Natural killer cell (primary cell): ENCODE measurements at regions not wholly inside any gene's neighbourhood (a gene's known extent, or its start where the extent isn't known, plus 50 kb on each side); places are given as distances from the start of the nearest gene placed in this dataset.

Experiments used
- ATAC-seq, 3 donors: fragments of 150-1000 bp in 2 of 3; fragments of 200-7000 bp in 1 of 3; cut with Tn5 transposase; 1 replicate in 1 of 3; 2 replicates in 2 of 3; pipeline ENCODE4 v1.10.0; 2021; ENCODE audit warnings: mild to moderate bottlenecking in 2 of 3, moderate library complexity in 2 of 3
- DNase-seq, 2 donors: peaks; one replicate each; pipeline versions ENCODE4 v3.0.0 to v3.0.0-alpha.2; 2013 to 2021; ENCODE audit warnings: mixed read lengths in 1 of 2
- H3K27ac ChIP-seq: one replicate; pipeline ENCODE4 v1.5.1; 2013; ENCODE audit warnings: mild to moderate bottlenecking, low read length
- H3K27me3 ChIP-seq: one replicate; pipeline ENCODE4 v1.6.1; 2013; ENCODE audit warnings: low read length; ENCODE audit not compliant: control insufficient read depth, insufficient read depth
- H3K36me3 ChIP-seq: one replicate; pipeline ENCODE4 v1.6.1; 2013; ENCODE audit warnings: low read length; ENCODE audit not compliant: control insufficient read depth, insufficient read depth
- H3K4me1 ChIP-seq: one replicate; pipeline ENCODE4 v1.6.1; 2013; ENCODE audit warnings: low read length; ENCODE audit not compliant: control insufficient read depth, insufficient read depth
- H3K4me3 ChIP-seq: one replicate; pipeline ENCODE4 v1.5.1; 2013; ENCODE audit warnings: low read length
- H3K9me3 ChIP-seq: one replicate; pipeline ENCODE4 v1.6.1; 2013; ENCODE audit warnings: low read length; ENCODE audit not compliant: control insufficient read depth, insufficient read depth
- H3K27ac Mint-ChIP-seq, 2 donors: one replicate each; pipeline ENCODE4 v1.8.0; 2022; ENCODE audit warnings: mild to moderate bottlenecking in 2 of 2, mixed read lengths in 2 of 2, moderate library complexity in 1 of 2
- H3K27me3 Mint-ChIP-seq, 2 donors: one replicate each; pipeline ENCODE4 v1.8.0; 2022; ENCODE audit warnings: low read depth in 2 of 2, mixed read lengths in 2 of 2
- H3K36me3 Mint-ChIP-seq: one replicate; pipeline ENCODE4 v1.8.0; 2022; ENCODE audit warnings: mixed read lengths
- H3K4me1 Mint-ChIP-seq, 2 donors: one replicate each; pipeline ENCODE4 v1.8.0; 2022; ENCODE audit warnings: mixed read lengths in 2 of 2
- H3K4me3 Mint-ChIP-seq: one replicate; pipeline ENCODE4 v1.8.0; 2022; ENCODE audit warnings: mild to moderate bottlenecking, moderate library complexity, mixed read lengths
- H3K9me3 Mint-ChIP-seq, 2 donors: one replicate each; pipeline ENCODE4 v1.8.0; 2022; ENCODE audit warnings: mixed read lengths in 2 of 2
- CTCF ChIP-seq: fragments of 200-600 bp; IDR thresholded peaks from one replicate; pipeline ENCODE4 v1.8.0; 2022; ENCODE audit warnings: antibody characterized with exemption
- WGBS: methylation state at CpG from one replicate; pipeline ENCODE4 v1.1.7; 2013; ENCODE audit warnings: missing lambda C conversion rate; ENCODE audit not compliant: insufficient coverage; 5-methylcytosine and 5-hydroxymethylcytosine counted together
- intact Hi-C: fragments of 100-400 bp; cut with micrococcal nuclease; formaldehyde crosslinking; loops from one replicate; pipeline ENCODE4 v1.14.2; 2022

- H3K27me3 ChIP-seq, result no peaks in the 10 kb centered on the region
- intact Hi-C loops, result no loop called here
- TF ChIP-seq CTCF, result no peak
Observed at GRCh38 chr1:201618905-201619304, 80.0 kb downstream of the NAV1 start.

GRCh38 chr1:201619513-201619912, 80.6 kb downstream of the NAV1 start:
- Mint-ChIP-seq H3K36me3 (no peaks in the 10 kb centered on the region), H3K4me3 (no peak overlapping the region), H3K27ac (no peak overlapping the region), H3K9me3 (no peaks in the 10 kb centered on the region), H3K27me3 (peaks cover 4 to 7% of the 10 kb centered on the region in 2 donors), H3K4me1 (no peaks in the 10 kb centered on the region)
- DNase-seq (no peak), ATAC-seq (no peak)
- Histone ChIP-seq H3K4me1 (no peaks in the 10 kb centered on the region), H3K36me3 (no peaks in the 10 kb centered on the region), H3K27me3 (no peaks in the 10 kb centered on the region), H3K27ac (no peak overlapping the region), H3K4me3 (no peak overlapping the region), H3K9me3 (no peaks in the 10 kb centered on the region)
- no peak for TF ChIP-seq CTCF
- WGBS, result 95% methylated on average over 1 of the region's 1 CpG
- intact Hi-C loops, result no loop called here

More at GRCh38 chr1:201618905-201619304, 80.0 kb downstream of the NAV1 start:
- Mint-ChIP-seq H3K4me3 (no peak overlapping the region), H3K27ac (no peak overlapping the region), H3K4me1 (no peaks in the 10 kb centered on the region), H3K27me3 (peaks cover 7 to 8% of the 10 kb centered on the region in 2 donors), H3K9me3 (no peaks in the 10 kb centered on the region), H3K36me3 (no peaks in the 10 kb centered on the region)
- DNase-seq, result no peak
- ATAC-seq, result no peak
- no peaks in the 10 kb centered on the region for H3K9me3 ChIP-seq
- H3K36me3 ChIP-seq, result no peaks in the 10 kb centered on the region
- WGBS, result 88% methylated on average over 4 of the region's 5 CpGs
- no peak overlapping the region for H3K27ac ChIP-seq
- no peaks in the 10 kb centered on the region for H3K4me1 ChIP-seq
- no peak overlapping the region for H3K4me3 ChIP-seq

GRCh38 chr1:201622353-201622752, 83.4 kb downstream of the NAV1 start:
- ATAC-seq, result no peak
- Histone ChIP-seq H3K27me3 (no peaks in the 10 kb centered on the region), H3K4me3 (no peak overlapping the region), H3K9me3 (no peaks in the 10 kb centered on the region), H3K27ac (no peak overlapping the region), H3K4me1 (no peaks in the 10 kb centered on the region), H3K36me3 (no peaks in the 10 kb centered on the region)
- H3K27ac Mint-ChIP-seq, result no peak overlapping the region
- 89% methylated on average over 4 of the region's 4 CpGs for WGBS
- intact Hi-C loops, result no loop called here
- H3K27me3 Mint-ChIP-seq, result peaks cover 0 to 7% of the 10 kb centered on the region in 2 donors
- H3K36me3 Mint-ChIP-seq, result no peaks in the 10 kb centered on the region
- H3K9me3 Mint-ChIP-seq, result no peaks in the 10 kb centered on the region
- no peak overlapping the region for H3K4me3 Mint-ChIP-seq
- no peak for DNase-seq
- no peaks in the 10 kb centered on the region for H3K4me1 Mint-ChIP-seq
- TF ChIP-seq CTCF, result no peak

GRCh38 chr1:201622824-201623223, 83.9 kb downstream of the NAV1 start:
- Histone ChIP-seq H3K9me3 (no peaks in the 10 kb centered on the region), H3K27me3 (no peaks in the 10 kb centered on the region), H3K36me3 (no peaks in the 10 kb centered on the region), H3K4me1 (no peaks in the 10 kb centered on the region), H3K27ac (no peak overlapping the region), H3K4me3 (no peak overlapping the region)
- Mint-ChIP-seq H3K27me3 (peaks cover 0 to 7% of the 10 kb centered on the region in 2 donors), H3K4me1 (no peaks in the 10 kb centered on the region), H3K27ac (no peak overlapping the region), H3K36me3 (no peaks in the 10 kb centered on the region), H3K9me3 (no peaks in the 10 kb centered on the region), H3K4me3 (no peak overlapping the region)
- DNase-seq (no peak), ATAC-seq (no peak)
- intact Hi-C loops, result no loop called here
- whole genome bisulfite sequencing, result 94% methylated on average over 15 of the region's 15 CpGs
- no peak for TF ChIP-seq CTCF
